HG02678 (cell line): ENCODE measurements at regions not wholly inside any gene's neighbourhood (a gene's known extent, or its start where the extent isn't known, plus 50 kb on each side); places are given as distances from the start of the nearest gene placed in this dataset.

ENCODE experiments used
- ATAC-seq: cut with Tn5 transposase; IDR thresholded peaks from one replicate; pipeline ENCODE4 v1.9.1; 2021; ENCODE audit warnings: mild to moderate bottlenecking, moderate library complexity; ENCODE audit not compliant: unreplicated experiment

GRCh38 chr11:95294701-95295100 is 63.7 kb upstream of the SESN3 start:
- no peak for ATAC-seq

GRCh38 chr11:95293116-95293515 is 62.1 kb upstream of the SESN3 start:
- no peak for ATAC-seq

GRCh38 chr11:95291946-95292345 is 60.9 kb upstream of the SESN3 start:
- no peak for ATAC-seq

- no peak for ATAC-seq
These were observed 58.5 kb upstream of the SESN3 start for GRCh38 chr11:95289378-95290101.

- ATAC-seq = no peak
These were observed 53.4 kb upstream of the SESN3 start for GRCh38 chr11:95284057-95285052.

GRCh38 chr11:95283650-95284049 is 52.6 kb upstream of the SESN3 start:
- ATAC-seq = no peak

- no peak for ATAC-seq
These were observed 52.1 kb upstream of the SESN3 start for GRCh38 chr11:95283146-95283545.

- no peak for ATAC-seq
These were observed 51.3 kb upstream of the SESN3 start for GRCh38 chr11:95282291-95282751.
